HG03064 (cell line): ENCODE measurements at regions not wholly inside any gene's neighbourhood (a gene's known extent, or its start where the extent isn't known, plus 50 kb on each side); places are given as distances from the start of the nearest gene placed in this dataset.
"Not testable (repeated sequence)": the region's sequence is repeated elsewhere in the genome, so short reads cannot be mapped to it uniquely, and the experiment has no call there.

Experiments used
- ATAC-seq: cut with Tn5 transposase; IDR thresholded peaks from one replicate; pipeline ENCODE4 v1.9.1; 2021; ENCODE audit warnings: low read depth; ENCODE audit not compliant: unreplicated experiment

GRCh38 chr3:87796843-87797185 lies 262.0 kb downstream of the CGGBP1 start:
- ATAC-seq = no peak

GRCh38 chr3:87796137-87796842 lies 262.5 kb downstream of the CGGBP1 start:
- no peak for ATAC-seq

- ATAC-seq = no peak
Measured at GRCh38 chr3:87795701-87796100, 263.1 kb downstream of the CGGBP1 start.

- no peak for ATAC-seq
Measured at GRCh38 chr3:87793337-87793877, 265.4 kb downstream of the CGGBP1 start.

GRCh38 chr3:87792534-87793336 lies 266.1 kb downstream of the CGGBP1 start, which contains the start of gene HTR1F:
Gene HTR1F, plus strand, starts transcription at chr3:87792706.
- no peak for ATAC-seq

GRCh38 chr3:87792198-87792533 lies 266.6 kb downstream of the CGGBP1 start:
- no peak for ATAC-seq

- no peak for ATAC-seq
Measured at GRCh38 chr3:87791248-87792027, 267.4 kb downstream of the CGGBP1 start.

- ATAC-seq = not testable (repeated sequence)
Measured at GRCh38 chr3:87789049-87789448, 269.8 kb downstream of the CGGBP1 start.

GRCh38 chr3:87788516-87788915 lies 270.3 kb downstream of the CGGBP1 start:
- no peak for ATAC-seq

GRCh38 chr3:87780811-87781210 lies 278.0 kb downstream of the CGGBP1 start:
- no peak for ATAC-seq

- no peak for ATAC-seq
Measured at GRCh38 chr3:87778876-87779275, 279.9 kb downstream of the CGGBP1 start.

- no peak for ATAC-seq
Measured at GRCh38 chr3:87771337-87772192, 287.2 kb downstream of the CGGBP1 start.

- no peak for ATAC-seq
Measured at GRCh38 chr3:87766721-87767120, 292.1 kb downstream of the CGGBP1 start.

GRCh38 chr3:87765256-87765655 lies 293.5 kb downstream of the CGGBP1 start:
- ATAC-seq = no peak

- no peak for ATAC-seq
Measured at GRCh38 chr3:87761795-87762194, 297.0 kb downstream of the CGGBP1 start.

- ATAC-seq = no peak
Measured at GRCh38 chr3:87761341-87761740, 297.5 kb downstream of the CGGBP1 start.

GRCh38 chr3:87756616-87757015 lies 302.2 kb downstream of the CGGBP1 start:
- ATAC-seq = no peak

GRCh38 chr3:87755852-87756251 lies 303.0 kb downstream of the CGGBP1 start:
- no peak for ATAC-seq

- ATAC-seq = no peak
Measured at GRCh38 chr3:87742250-87742649, 316.6 kb downstream of the CGGBP1 start.

- ATAC-seq = not testable (repeated sequence)
Measured at GRCh38 chr3:87740894-87741293, 317.9 kb downstream of the CGGBP1 start.
